KG1 (cell line): ENCODE measurements at regions not wholly inside any gene's neighbourhood (a gene's known extent, or its start where the extent isn't known, plus 50 kb on each side); places are given as distances from the start of the nearest gene placed in this dataset.
"Not testable (repeated sequence)": the region's sequence is repeated elsewhere in the genome, so short reads cannot be mapped to it uniquely, and the experiment has no call there.

Experiments used
- DNase-seq: peaks from one replicate; lab custom pipeline; 2025; lab: John Stamatoyannopoulos, UW

GRCh38 chr11:110514967-110515366, 85.2 kb downstream of the FDX1 start:
- no peak for DNase-seq

GRCh38 chr11:110517381-110517780, 87.6 kb downstream of the FDX1 start:
- not testable (repeated sequence) for DNase-seq

GRCh38 chr11:110518809-110519514, 89.2 kb downstream of the FDX1 start:
- no peak for DNase-seq

GRCh38 chr11:110519796-110520195, 90.0 kb downstream of the FDX1 start:
- no peak for DNase-seq

- peak; percentile 81 for DNase-seq
Measured at GRCh38 chr11:110522471-110522870, 92.7 kb downstream of the FDX1 start.

GRCh38 chr11:110524238-110524637, 94.5 kb downstream of the FDX1 start:
- no peak for DNase-seq

- DNase-seq = no peak
Measured at GRCh38 chr11:110525883-110526282, 96.1 kb downstream of the FDX1 start.

GRCh38 chr11:110526323-110526722, 96.6 kb downstream of the FDX1 start:
- DNase-seq = no peak
